ENCODE measurements at regions not wholly inside any gene's neighbourhood (a gene's known extent, or its start where the extent isn't known, plus 50 kb on each side); places are given as distances from the start of the nearest gene placed in this dataset.

GRCh38 chr18:45540125-45540524 lies 75.2 kb upstream of the SLC14A2 start:
- no peak for TF ChIP-seq CTCF (IDR thresholded peaks at IDR 0.05)
- no peak for TF ChIP-seq POLR2A (IDR thresholded peaks at IDR 0.05)
